Activated T-cell treated with anti-CD3 and anti-CD28 coated beads, Interleukin-2, amount 50 U/mL, for 24 hours (primary cell): ENCODE measurements at regions not wholly inside any gene's neighbourhood (a gene's known extent, or its start where the extent isn't known, plus 50 kb on each side); places are given as distances from the start of the nearest gene placed in this dataset.
"Not testable (repeated sequence)": the region's sequence is repeated elsewhere in the genome, so short reads cannot be mapped to it uniquely, and the experiment has no call there.

Experiments used
- DNase-seq: peaks from one replicate; pipeline ENCODE4 v3.0.0-alpha.2; 2020
- H3K27ac Mint-ChIP-seq: 2 replicates; pipeline ENCODE4 v1.8.0; 2020; ENCODE audit warnings: mild to moderate bottlenecking, mixed read lengths
- H3K27me3 Mint-ChIP-seq: 2 replicates; pipeline ENCODE4 v1.8.0; 2020; ENCODE audit warnings: mixed read lengths
- H3K36me3 Mint-ChIP-seq: 2 replicates; pipeline ENCODE4 v1.8.0; 2020; ENCODE audit warnings: low read depth, mixed read lengths
- H3K4me1 Mint-ChIP-seq: 2 replicates; pipeline ENCODE4 v1.8.0; 2020; ENCODE audit warnings: low read depth, mixed read lengths
- H3K4me3 Mint-ChIP-seq: 2 replicates; pipeline ENCODE4 v1.8.0; 2020; ENCODE audit warnings: mild to moderate bottlenecking, moderate library complexity, mixed read lengths
- H3K9me3 Mint-ChIP-seq: 2 replicates; pipeline ENCODE4 v1.8.0; 2020; ENCODE audit warnings: mixed read lengths

DNA sequence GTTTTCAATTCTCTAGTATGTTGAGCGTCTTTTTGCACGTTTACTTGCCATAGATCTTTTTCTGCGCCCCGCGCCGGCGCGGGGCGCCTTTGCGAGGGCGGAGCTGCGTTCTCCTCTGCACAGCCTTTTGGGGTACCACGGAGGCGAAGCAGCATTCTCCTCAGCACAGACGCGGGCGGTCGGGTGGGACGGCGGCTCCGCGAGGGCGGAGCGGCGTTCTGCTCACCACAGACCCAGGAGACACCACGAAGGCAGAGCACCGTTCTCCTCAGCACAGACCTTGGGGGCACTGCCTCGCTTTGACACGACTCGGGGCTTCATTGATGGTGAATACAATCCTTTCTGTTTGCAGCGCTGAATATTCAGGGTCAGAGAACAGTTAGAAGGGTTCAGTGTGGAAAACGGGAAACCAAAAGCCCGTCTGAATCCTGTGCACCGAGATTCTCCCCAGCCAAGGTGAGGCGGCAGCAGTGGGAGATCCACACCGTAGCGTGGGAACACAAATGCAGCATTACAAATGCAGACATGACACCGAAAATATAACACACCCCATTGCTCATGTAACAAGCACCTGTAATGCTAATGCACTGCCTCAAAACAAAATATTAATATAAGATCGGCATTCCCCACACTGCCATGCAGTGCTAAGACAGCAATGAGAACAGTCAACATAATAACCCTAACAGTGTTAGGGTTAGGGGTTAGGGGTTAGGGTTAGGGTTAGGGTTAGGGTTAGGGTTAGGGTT is 190.7 kb upstream of the VIPR2 start:
- H3K27ac Mint-ChIP-seq, DNase-seq: not testable (repeated sequence)

DNA sequence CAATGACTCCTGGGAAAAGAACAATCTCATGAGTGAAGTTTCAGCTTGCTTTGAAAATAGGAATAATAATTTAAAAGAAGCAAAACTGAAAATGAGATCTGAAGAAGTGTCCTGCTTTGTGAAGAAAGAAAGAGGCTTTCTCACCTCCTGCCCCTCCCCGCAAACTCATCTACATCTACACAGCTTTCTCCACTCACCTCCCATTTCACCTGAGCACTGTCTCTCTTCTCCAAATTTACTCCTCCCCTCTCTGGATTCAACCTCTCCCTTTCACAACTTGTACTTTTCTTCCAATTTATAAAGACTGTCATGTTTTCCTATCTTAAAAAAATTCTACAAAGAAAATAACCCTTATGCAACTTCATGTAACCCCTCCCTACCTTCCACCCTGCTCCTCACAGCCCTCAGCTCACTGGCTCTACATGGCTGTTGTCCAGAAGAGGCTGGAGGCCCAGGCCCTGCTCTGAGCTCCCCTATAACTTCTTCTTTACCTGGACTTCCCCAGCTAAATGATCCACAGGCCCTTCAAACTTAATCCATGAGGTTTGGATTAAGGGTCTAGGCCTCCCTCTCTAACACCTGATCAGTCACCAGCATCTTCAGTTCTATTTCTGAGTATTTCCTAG is 188.3 kb upstream of the VIPR2 start:
- DNase-seq, H3K27me3 Mint-ChIP-seq, H3K4me1 Mint-ChIP-seq, H3K4me3 Mint-ChIP-seq, H3K36me3 Mint-ChIP-seq, H3K27ac Mint-ChIP-seq: not testable (repeated sequence)
- peaks cover 13% of the 10 kb centered on the region for H3K9me3 Mint-ChIP-seq

More for the DNA sequence above, 190.7 kb upstream of the VIPR2 start:
- not testable (repeated sequence) for H3K36me3 Mint-ChIP-seq, H3K4me1 Mint-ChIP-seq, H3K27me3 Mint-ChIP-seq, H3K4me3 Mint-ChIP-seq, H3K9me3 Mint-ChIP-seq

DNA sequence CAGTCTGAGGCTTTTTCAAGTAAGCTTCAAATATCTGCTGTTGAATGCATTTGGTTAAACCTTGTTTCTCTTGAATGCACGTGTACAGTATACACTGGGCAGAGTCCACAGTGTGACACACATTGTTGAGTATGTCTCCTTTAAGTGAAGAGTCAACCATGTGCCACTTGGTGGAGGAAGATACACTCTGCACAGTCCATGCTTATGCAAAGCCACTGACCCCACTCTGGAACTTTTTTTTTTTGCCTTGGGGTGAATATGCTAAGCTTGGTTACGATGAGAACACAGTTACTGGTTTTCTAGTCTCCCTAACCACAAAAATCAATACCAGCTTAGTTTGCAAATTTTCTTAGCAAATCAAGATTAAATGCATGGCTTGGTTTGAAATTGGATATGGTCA is 186.8 kb upstream of the VIPR2 start:
- H3K4me3 Mint-ChIP-seq = no peak overlapping the region
- peaks cover 24% of the 10 kb centered on the region for H3K9me3 Mint-ChIP-seq
- peaks cover 6% of the 10 kb centered on the region for H3K27me3 Mint-ChIP-seq
- no peaks in the 10 kb centered on the region for H3K4me1 Mint-ChIP-seq
- H3K36me3 Mint-ChIP-seq = no peaks in the 10 kb centered on the region
- H3K27ac Mint-ChIP-seq = no peak overlapping the region
- no peak for DNase-seq

DNA sequence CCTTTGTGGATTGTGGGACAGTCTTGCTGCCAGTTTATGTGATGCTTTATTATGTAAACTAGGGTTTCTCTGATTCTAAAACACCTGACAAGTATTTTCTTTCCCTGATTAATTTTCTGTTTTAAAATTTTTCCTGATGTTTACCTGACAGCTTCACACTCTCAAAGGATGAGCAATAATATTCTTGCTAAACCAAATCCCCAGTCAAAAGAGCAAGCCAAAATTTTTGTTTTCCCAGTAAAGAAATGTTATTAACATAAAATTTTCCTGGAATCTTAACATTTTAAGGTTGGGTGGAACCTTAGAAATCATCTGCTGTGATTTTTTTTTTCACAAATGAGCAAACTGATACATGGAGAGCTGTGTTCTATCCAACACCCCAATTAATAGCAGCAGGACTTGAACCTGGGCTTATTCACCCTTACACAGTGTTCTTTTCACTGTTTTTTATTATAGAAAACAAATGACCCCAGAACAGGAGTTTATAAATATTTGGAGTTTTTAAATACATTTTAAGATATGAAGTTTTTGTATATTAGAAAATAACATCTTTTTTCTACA is 185.2 kb upstream of the VIPR2 start:
- Mint-ChIP-seq H3K9me3 (peaks cover 22% of the 10 kb centered on the region), H3K4me3 (no peak overlapping the region), H3K4me1 (no peaks in the 10 kb centered on the region), H3K27ac (no peak overlapping the region), H3K27me3 (peaks cover 6% of the 10 kb centered on the region), H3K36me3 (no peaks in the 10 kb centered on the region)
- no peak for DNase-seq

DNA sequence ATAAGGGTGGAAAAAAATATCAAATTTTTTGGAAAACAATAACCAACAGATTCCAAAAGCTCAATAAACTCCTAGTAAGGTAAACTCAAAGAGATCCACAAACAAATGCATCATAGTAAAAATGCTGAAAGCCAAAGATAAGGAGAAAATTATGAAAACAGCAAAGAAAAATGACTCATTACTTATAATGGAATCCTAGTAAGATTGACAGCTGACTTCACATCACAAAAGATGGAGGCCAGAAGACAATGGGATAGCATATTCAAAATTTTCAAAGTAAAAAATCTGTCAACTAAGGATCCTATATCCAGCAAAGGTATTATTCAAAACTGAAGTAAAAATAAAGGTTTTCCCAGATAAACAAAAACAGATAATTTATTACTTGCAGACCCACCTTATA is 183.4 kb upstream of the VIPR2 start:
- no peaks in the 10 kb centered on the region for H3K4me1 Mint-ChIP-seq
- no peak for DNase-seq
- H3K4me3 Mint-ChIP-seq = no peak overlapping the region
- no peaks in the 10 kb centered on the region for H3K36me3 Mint-ChIP-seq
- H3K27me3 Mint-ChIP-seq = peaks cover 3% of the 10 kb centered on the region
- H3K9me3 Mint-ChIP-seq = peaks cover 20% of the 10 kb centered on the region
- H3K27ac Mint-ChIP-seq = no peak overlapping the region

DNA sequence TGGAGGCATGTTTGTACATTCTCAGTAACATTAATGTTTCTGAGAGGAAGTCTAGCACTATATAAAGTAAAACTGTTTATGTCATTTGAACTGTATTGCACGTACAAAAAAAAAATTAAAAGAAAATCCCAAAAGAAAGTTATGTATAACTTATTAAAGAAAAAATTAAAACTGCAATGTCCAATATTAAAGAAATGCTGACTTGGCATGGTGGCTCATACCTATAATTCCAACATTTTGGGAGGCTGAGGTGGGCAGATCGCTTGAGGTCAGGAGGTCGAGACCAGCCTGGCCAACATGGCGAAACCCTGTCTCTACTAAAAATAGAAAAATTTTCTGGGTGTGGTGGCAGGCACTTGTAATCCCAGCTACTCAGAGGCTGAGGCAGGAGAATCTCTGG is 178.7 kb upstream of the VIPR2 start:
- H3K27me3 Mint-ChIP-seq = peaks cover 27% of the 10 kb centered on the region
- H3K4me1 Mint-ChIP-seq = no peaks in the 10 kb centered on the region
- no peak overlapping the region for H3K27ac Mint-ChIP-seq
- peaks cover 19% of the 10 kb centered on the region for H3K9me3 Mint-ChIP-seq
- H3K4me3 Mint-ChIP-seq = no peak overlapping the region
- no peak for DNase-seq
- no peaks in the 10 kb centered on the region for H3K36me3 Mint-ChIP-seq

DNA sequence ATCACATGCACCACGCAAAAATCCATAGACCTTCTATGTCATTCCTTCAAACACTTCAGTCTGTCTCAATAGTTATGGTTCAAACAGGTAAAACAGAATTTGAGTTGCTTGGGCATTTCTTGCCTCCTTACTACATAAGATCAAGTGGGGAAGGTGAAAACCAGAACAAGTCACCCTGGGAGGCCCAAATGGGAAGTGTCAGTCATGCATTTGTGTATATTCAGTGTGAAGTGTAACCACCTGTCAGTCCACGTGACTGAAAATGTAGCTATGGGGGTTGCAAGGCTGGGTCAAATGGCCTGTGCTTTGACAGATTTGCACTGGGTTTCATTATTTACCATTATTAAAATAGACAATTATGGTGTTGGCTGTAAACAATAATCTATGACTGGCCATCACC is 176.6 kb upstream of the VIPR2 start:
- H3K36me3 Mint-ChIP-seq = no peaks in the 10 kb centered on the region
- no peaks in the 10 kb centered on the region for H3K4me1 Mint-ChIP-seq
- no peak overlapping the region for H3K4me3 Mint-ChIP-seq
- peaks cover 15% of the 10 kb centered on the region for H3K9me3 Mint-ChIP-seq
- no peak for DNase-seq
- peaks cover 28% of the 10 kb centered on the region for H3K27me3 Mint-ChIP-seq
- H3K27ac Mint-ChIP-seq = no peak overlapping the region

DNA sequence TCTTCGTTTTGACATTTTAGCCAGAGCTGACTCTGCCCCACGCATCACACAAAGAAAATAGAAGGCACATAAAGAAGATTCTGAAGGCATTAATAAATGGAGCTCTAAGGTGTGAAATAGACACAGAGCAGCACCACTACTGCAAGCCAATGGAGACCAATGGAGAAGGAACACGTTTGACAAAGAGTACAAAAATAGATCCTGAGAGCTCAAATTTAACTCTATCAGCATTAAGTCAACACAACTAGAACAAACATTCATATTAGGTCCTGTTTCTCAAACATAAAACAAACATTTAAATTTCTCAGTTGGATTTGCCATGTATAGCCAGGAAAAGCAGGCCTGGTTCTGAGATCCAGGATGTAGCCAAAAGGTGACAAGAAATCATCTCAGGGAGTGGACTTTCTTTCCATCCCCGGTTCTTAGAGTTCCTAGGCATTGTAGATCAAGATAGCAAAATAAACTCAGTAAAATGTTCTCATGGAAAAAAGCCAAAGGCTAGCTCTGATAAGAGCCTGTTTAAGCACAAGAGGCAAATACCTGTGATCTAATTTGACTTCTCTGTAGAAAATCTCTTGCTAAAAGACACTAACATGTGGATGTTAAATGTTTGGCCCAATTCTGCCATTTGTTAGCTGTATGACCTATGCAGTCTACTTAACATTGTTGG is 174.2 kb upstream of the VIPR2 start:
- Mint-ChIP-seq H3K4me1 (no peaks in the 10 kb centered on the region), H3K36me3 (no peaks in the 10 kb centered on the region), H3K4me3 (no peak overlapping the region), H3K9me3 (peaks cover 13% of the 10 kb centered on the region), H3K27ac (no peak overlapping the region), H3K27me3 (peaks cover 33% of the 10 kb centered on the region)
- no peak for DNase-seq

DNA sequence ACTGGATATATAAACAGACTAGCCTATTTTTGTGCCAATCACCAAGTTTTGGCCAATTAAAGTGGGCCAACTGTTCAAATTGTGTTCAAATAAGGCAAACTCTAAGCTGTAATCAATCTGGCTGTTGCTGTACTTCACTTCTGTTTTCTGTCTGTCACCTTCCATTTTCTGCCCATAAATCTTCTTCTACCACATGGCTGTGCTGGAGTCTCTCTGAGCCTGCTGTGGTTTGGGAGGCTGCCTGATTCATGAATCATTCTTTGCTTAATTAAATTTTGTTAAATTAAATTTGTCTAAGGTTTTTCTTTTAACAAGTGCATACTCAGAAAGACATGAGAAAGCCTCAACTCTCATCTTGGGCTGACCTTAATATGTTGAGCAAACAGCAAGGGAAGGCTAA is 172.6 kb upstream of the VIPR2 start:
- Mint-ChIP-seq H3K4me1 (no peaks in the 10 kb centered on the region), H3K9me3 (peaks cover 13% of the 10 kb centered on the region), H3K27me3 (peaks cover 31% of the 10 kb centered on the region), H3K4me3 (no peak overlapping the region), H3K36me3 (no peaks in the 10 kb centered on the region), H3K27ac (no peak overlapping the region)
- DNase-seq = no peak

DNA sequence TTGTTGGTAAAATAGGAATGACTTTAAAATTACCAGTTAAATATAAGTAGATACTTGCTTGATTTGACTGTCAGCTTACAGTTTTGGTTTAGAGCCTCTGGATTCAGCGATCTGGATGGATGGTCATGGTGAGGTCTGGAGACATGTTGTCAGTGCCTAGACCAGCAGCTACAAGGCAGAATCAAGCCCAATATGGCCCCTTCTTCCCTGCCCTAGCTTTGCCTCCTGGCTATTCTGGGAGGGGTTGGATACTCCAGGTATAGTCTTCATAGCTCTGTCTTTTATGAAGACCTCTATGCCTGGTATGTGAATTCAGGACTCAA is 166.5 kb upstream of the VIPR2 start:
- DNase-seq = no peak
- H3K4me1 Mint-ChIP-seq = no peaks in the 10 kb centered on the region
- H3K27me3 Mint-ChIP-seq = peaks cover 20% of the 10 kb centered on the region
- no peak overlapping the region for H3K27ac Mint-ChIP-seq
- H3K4me3 Mint-ChIP-seq = no peak overlapping the region
- H3K9me3 Mint-ChIP-seq = no peaks in the 10 kb centered on the region
- no peaks in the 10 kb centered on the region for H3K36me3 Mint-ChIP-seq

DNA sequence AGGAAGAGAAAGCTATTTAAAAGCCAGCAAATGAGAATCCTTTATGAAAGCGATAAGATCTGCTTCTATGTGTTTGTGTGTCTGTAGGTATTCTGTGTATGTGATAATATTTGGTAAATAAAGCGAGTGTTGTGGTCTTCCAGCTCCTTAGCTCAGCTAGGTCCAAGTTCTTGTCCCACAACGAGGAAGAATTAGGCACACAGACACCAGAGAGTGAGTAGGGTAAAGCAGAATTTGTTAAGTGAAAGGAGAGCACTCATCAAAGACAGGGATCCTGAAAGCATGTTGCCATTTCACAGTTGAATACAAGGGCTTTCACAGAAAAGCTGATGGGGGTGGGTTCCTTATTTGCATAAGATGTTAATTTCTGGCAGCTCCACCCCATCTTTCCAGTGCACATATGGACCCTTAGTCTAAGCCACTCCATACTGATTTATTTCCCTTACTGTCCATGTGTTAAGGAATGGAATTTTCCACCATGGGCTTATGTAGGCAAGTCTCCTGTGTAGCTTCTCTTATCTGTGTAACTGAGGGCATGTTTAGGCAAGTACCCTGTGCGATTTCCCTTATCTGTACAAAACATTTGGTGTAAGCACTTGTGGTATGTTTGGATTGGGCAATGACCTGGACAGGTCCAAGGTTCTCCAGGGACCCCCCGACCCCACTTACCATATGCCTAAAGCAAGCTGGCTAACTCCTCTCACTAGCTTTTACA is 165.9 kb upstream of the VIPR2 start:
- H3K4me1 Mint-ChIP-seq = no peaks in the 10 kb centered on the region
- peaks cover 20% of the 10 kb centered on the region for H3K27me3 Mint-ChIP-seq
- H3K9me3 Mint-ChIP-seq = no peaks in the 10 kb centered on the region
- H3K36me3 Mint-ChIP-seq = no peaks in the 10 kb centered on the region
- no peak overlapping the region for H3K4me3 Mint-ChIP-seq
- no peak for DNase-seq
- H3K27ac Mint-ChIP-seq = no peak overlapping the region

DNA sequence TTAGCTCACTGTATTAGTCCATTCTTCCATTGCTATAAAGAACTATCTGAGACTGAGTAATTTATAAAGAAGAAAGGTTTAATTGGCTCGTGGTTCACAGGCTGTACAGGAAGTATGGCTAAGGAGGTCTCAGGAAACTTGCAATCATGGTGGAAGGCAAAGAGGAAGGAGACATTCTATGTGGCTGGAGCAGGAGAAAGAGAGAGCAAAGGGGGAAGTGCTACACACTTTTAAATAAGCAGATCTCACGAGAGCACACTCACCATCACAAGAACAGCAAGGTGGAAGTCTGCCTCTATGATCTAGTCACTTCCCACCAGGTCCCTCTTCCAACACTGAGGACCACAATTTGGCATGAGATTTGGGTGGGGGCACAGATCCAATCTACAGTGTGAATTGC is 164.5 kb upstream of the VIPR2 start:
- not testable (repeated sequence) for H3K9me3 Mint-ChIP-seq, H3K4me1 Mint-ChIP-seq, H3K36me3 Mint-ChIP-seq, DNase-seq, H3K27ac Mint-ChIP-seq, H3K4me3 Mint-ChIP-seq
- peaks cover 16% of the 10 kb centered on the region for H3K27me3 Mint-ChIP-seq

DNA sequence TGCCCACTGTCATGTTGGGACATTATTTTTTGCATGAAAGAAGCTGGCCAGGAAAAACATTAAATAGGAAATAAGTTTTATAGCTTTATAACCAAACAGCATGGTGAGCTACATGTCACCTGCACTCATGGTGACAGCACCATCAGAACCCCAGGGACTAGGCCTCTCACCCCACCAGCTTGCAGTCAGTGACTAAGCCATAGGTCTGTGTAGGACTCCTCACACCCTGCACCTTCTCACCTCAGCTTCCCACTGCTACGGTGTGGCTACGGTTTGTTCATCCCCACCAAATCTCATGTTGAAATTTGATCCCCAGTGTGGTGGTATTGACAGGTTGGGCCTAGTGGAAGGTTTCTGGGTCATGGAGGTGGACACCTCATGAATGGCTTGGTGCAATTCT is 161.3 kb upstream of the VIPR2 start:
- Mint-ChIP-seq H3K27me3 (peaks cover 10% of the 10 kb centered on the region), H3K4me1 (no peaks in the 10 kb centered on the region), H3K4me3 (no peak overlapping the region), H3K9me3 (no peaks in the 10 kb centered on the region), H3K36me3 (no peaks in the 10 kb centered on the region), H3K27ac (no peak overlapping the region)
- DNase-seq = no peak

DNA sequence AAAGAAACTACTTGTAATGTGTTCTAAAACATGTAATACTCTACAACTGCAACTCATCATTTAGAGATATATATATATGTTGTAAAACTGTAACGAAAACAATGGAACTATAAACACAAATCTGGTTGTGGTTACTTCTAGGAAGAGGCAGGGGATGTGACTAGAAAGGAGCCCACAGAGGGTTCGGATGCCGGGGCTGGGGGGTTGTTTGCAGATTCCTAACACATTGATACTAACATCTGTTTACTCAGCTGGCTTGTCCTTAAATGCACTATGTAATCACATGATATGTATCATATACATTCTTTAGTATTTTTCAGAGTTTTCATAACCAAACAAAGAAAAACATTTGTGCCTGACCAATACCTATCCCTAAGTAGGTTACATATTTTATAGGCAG is 160.5 kb upstream of the VIPR2 start:
- H3K36me3 Mint-ChIP-seq, H3K9me3 Mint-ChIP-seq, H3K4me1 Mint-ChIP-seq, H3K4me3 Mint-ChIP-seq, DNase-seq, H3K27me3 Mint-ChIP-seq, H3K27ac Mint-ChIP-seq: not testable (repeated sequence)

DNA sequence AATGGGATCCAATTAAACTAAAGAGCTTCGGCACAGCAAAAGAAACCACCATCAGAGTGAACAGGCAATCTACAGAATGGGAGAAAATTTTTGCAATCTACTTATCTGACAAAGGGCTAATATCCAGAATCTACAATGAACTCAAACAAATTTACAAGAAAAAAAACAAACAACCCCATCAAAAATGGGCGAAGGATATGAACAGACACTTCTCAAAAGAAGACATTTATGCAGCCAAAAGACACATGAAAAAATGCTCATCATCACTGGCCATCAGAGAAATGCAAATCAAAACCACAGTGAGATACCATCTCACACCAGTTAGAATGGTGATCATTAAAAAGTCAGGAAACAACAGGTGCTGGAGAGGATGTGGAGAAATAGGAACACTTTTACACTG is 158.8 kb upstream of the VIPR2 start:
- not testable (repeated sequence) for H3K4me3 Mint-ChIP-seq, H3K27me3 Mint-ChIP-seq, H3K36me3 Mint-ChIP-seq, H3K9me3 Mint-ChIP-seq, DNase-seq, H3K27ac Mint-ChIP-seq, H3K4me1 Mint-ChIP-seq
